ENCODE measurements at regions not wholly inside any gene's neighbourhood (a gene's known extent, or its start where the extent isn't known, plus 50 kb on each side); places are given as distances from the start of the nearest gene placed in this dataset.
A peak's percentile ranks its signal among the peaks of the same experiment; 100 is the strongest.

DNA sequence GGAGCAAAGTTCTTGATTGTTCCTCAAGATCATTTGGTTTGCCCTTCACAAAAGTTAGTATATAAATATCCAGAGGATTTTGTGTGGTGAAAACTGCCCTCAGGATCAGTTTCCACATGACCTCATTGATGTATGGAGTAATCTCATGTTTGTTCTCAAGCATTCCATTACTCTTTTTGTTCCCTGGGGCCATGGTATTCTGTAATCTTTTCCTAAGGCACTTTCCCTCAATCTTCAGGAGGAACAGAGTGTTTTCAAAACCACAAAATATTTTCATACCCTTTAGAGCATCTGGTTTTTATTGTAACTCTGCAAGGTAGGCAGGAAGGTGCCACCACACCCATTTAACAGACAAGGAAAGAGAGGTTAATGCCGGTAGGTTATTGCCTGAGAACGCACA lies 99.6 kb downstream of the FAM181B start:
- Histone ChIP-seq H2AK5ac (ENCODE audit: low read depth, low read length) (no peak overlapping the region), H3K18ac (ENCODE audit: low read length) (no peak overlapping the region), H4K91ac (ENCODE audit: low read depth, low read length, poor library complexity) (no peak overlapping the region), H4K8ac (ENCODE audit: low read depth, low read length) (no peak overlapping the region), H2BK5ac (ENCODE audit: low read length) (no peak overlapping the region), H3K4me2 (ENCODE audit: insufficient read depth, low read length, poor library complexity, severe bottlenecking) (no peak overlapping the region), H3K14ac (ENCODE audit: low read length) (no peak overlapping the region), H3K4ac (ENCODE audit: low read length) (no peak overlapping the region), H2BK12ac (ENCODE audit: low read length) (no peak overlapping the region), H3K79me1 (ENCODE audit: low read depth, low read length) (no peaks in the 10 kb centered on the region), H3K23ac (ENCODE audit: low read depth, low read length, poor library complexity) (no peak overlapping the region), H2BK15ac (ENCODE audit: low read length) (no peak overlapping the region), H3K9me3 (replicated peaks in 1 of 2; ENCODE audit: control insufficient read depth in 2 of 2, insufficient read depth in 1 of 2, low read depth in 1 of 2, low read length in 2 of 2) (no peaks in the 10 kb centered on the region), H3K27me3 (ENCODE audit: control insufficient read depth in 3 of 3, insufficient read depth in 3 of 3, low read depth in 1 of 3, low read length in 3 of 3) (no peaks in the 10 kb centered on the region), H3K27ac (replicated peaks; ENCODE audit: low read length) (no peak overlapping the region), H3K4me1 (ENCODE audit: control insufficient read depth in 2 of 2, insufficient read depth in 1 of 2, low read depth in 1 of 2, low read length in 2 of 2) (no peaks in the 10 kb centered on the region), H3K9ac (ENCODE audit: low read depth, low read length, poor library complexity) (no peak overlapping the region), H3K36me3 (replicated peaks in 1 of 2; ENCODE audit: control insufficient read depth in 2 of 2, insufficient read depth in 2 of 2, low read length in 2 of 2) (no peaks in the 10 kb centered on the region), H2BK120ac (ENCODE audit: low read depth, low read length) (no peak overlapping the region), H2AFZ (ENCODE audit: low read length) (no peak overlapping the region), H3K4me3 (ENCODE audit: low read length in 2 of 2) (no peak overlapping the region)
- no peak for DNase-seq (ENCODE audit: low spot score)
- WGBS, 2 donors (ENCODE audit: extremely low coverage in 2 of 2, insufficient read length in 2 of 2, insufficient replicate concordance in 1 of 2), result no CpG with 5 or more reads among the region's 2 CpGs

DNA sequence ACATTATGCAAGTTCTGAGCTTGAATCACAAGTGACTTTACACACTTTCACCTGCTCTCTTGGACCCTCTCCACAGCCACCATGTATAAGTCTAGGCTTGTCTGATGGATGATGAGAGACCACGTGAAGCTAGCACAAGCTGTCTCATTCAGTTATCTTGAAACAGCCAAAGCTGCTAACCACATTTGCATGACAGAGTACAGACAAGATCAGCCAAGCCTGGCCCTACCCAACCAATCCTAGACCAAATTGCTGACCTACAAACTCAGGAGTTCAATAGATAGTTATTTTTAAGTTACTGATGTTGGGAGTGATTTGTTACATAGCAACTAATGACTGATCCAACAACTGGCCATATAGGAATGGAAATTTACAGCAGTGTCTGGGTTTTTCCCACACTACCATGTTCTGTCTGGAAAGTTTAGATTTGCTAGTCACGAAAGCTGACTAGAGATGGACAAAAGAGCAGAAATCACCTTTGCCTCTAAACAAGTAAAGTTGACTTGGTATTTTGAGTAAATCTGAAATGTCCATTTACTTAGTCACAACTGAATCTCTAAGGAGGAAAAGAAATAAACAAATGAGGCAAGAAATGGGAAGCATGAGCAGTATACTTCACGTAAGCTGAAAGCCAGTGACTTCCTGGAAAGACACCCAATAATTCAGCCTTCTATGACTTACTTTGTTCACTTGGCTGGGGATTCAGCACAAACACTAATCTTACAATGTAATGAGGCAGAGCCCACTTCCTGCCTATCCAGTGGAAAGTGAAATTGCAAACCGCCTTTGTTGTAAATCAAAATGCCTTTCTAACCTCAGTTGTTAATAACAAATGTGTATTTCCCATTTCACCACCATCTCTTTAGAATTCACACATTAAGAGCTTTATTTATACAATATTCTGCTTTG lies 101.7 kb downstream of the FAM181B start:
- H3K23ac ChIP-seq (ENCODE audit: low read depth, low read length, poor library complexity), result no peak overlapping the region
- H3K27ac ChIP-seq (replicated peaks; ENCODE audit: low read length), result no peak overlapping the region
- H3K4me1 ChIP-seq (ENCODE audit: control insufficient read depth in 2 of 2, insufficient read depth in 1 of 2, low read depth in 1 of 2, low read length in 2 of 2), result no peaks in the 10 kb centered on the region
- H2AK5ac ChIP-seq (ENCODE audit: low read depth, low read length), result no peak overlapping the region
- H3K9me3 ChIP-seq (replicated peaks in 1 of 2; ENCODE audit: control insufficient read depth in 2 of 2, insufficient read depth in 1 of 2, low read depth in 1 of 2, low read length in 2 of 2), result peaks cover 0 to 2% of the 10 kb centered on the region in 2 donors
- no peaks in the 10 kb centered on the region for H3K27me3 ChIP-seq (ENCODE audit: control insufficient read depth in 3 of 3, insufficient read depth in 3 of 3, low read depth in 1 of 3, low read length in 3 of 3)
- H3K14ac ChIP-seq (ENCODE audit: low read length), result no peak overlapping the region
- no peak overlapping the region for H4K8ac ChIP-seq (ENCODE audit: low read depth, low read length)
- H2BK5ac ChIP-seq (ENCODE audit: low read length), result no peak overlapping the region
- no peak overlapping the region for H3K4me3 ChIP-seq (ENCODE audit: low read length in 2 of 2)
- DNase-seq (ENCODE audit: low spot score), result no peak
- no peak overlapping the region for H2BK15ac ChIP-seq (ENCODE audit: low read length)
- WGBS, 2 donors (ENCODE audit: extremely low coverage in 2 of 2, insufficient read length in 2 of 2, insufficient replicate concordance in 1 of 2), result no CpG with 5 or more reads among the region's 4 CpGs
- H3K9ac ChIP-seq (ENCODE audit: low read depth, low read length, poor library complexity), result no peak overlapping the region
- H4K91ac ChIP-seq (ENCODE audit: low read depth, low read length, poor library complexity), result no peak overlapping the region
- H3K79me1 ChIP-seq (ENCODE audit: low read depth, low read length), result no peaks in the 10 kb centered on the region
- H3K4ac ChIP-seq (ENCODE audit: low read length), result no peak overlapping the region
- no peaks in the 10 kb centered on the region for H3K36me3 ChIP-seq (replicated peaks in 1 of 2; ENCODE audit: control insufficient read depth in 2 of 2, insufficient read depth in 2 of 2, low read length in 2 of 2)
- H2BK12ac ChIP-seq (ENCODE audit: low read length), result no peak overlapping the region
- peak overlapping the region; percentile 14 for H2AFZ ChIP-seq (ENCODE audit: low read length)
- no peak overlapping the region for H2BK120ac ChIP-seq (ENCODE audit: low read depth, low read length)
- H3K18ac ChIP-seq (ENCODE audit: low read length), result no peak overlapping the region
- H3K4me2 ChIP-seq (ENCODE audit: insufficient read depth, low read length, poor library complexity, severe bottlenecking), result no peak overlapping the region

DNA sequence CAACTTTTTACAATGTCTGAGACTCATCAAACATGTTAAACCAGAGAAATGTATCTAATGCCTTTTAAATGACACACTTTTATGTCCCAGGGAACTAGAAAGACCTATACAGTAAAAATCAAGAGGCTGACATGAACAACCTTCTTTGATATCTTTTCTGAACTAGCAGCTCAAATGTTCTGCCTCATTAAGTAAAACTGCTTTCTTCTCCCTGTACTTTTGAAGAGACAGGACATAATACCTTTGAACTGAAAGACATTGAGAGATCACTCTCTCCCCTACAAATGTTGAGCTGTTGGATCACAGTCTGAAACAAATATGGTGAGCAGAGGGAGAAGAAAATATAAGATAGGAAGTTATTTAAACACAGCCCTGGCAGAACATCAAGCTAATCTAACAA lies 123.0 kb downstream of the FAM181B start:
- DNase-seq (ENCODE audit: low spot score), result no peak
- Histone ChIP-seq H3K4me3 (ENCODE audit: low read length in 2 of 2) (no peak overlapping the region), H2BK120ac (ENCODE audit: low read depth, low read length) (no peak overlapping the region), H4K8ac (ENCODE audit: low read depth, low read length) (no peak overlapping the region), H2AFZ (ENCODE audit: low read length) (no peak overlapping the region), H3K27me3 (ENCODE audit: control insufficient read depth in 3 of 3, insufficient read depth in 3 of 3, low read depth in 1 of 3, low read length in 3 of 3) (no peaks in the 10 kb centered on the region), H3K27ac (replicated peaks; ENCODE audit: low read length) (no peak overlapping the region), H3K18ac (ENCODE audit: low read length) (no peak overlapping the region), H2AK5ac (ENCODE audit: low read depth, low read length) (no peak overlapping the region), H3K9ac (ENCODE audit: low read depth, low read length, poor library complexity) (no peak overlapping the region), H3K9me3 (replicated peaks in 1 of 2; ENCODE audit: control insufficient read depth in 2 of 2, insufficient read depth in 1 of 2, low read depth in 1 of 2, low read length in 2 of 2) (no peaks in the 10 kb centered on the region), H2BK5ac (ENCODE audit: low read length) (no peak overlapping the region), H3K4me2 (ENCODE audit: insufficient read depth, low read length, poor library complexity, severe bottlenecking) (no peak overlapping the region), H4K91ac (ENCODE audit: low read depth, low read length, poor library complexity) (no peak overlapping the region), H3K79me1 (ENCODE audit: low read depth, low read length) (no peaks in the 10 kb centered on the region), H3K14ac (ENCODE audit: low read length) (no peak overlapping the region), H2BK15ac (ENCODE audit: low read length) (no peak overlapping the region), H2BK12ac (ENCODE audit: low read length) (no peak overlapping the region), H3K36me3 (replicated peaks in 1 of 2; ENCODE audit: control insufficient read depth in 2 of 2, insufficient read depth in 2 of 2, low read length in 2 of 2) (no peaks in the 10 kb centered on the region), H3K4me1 (ENCODE audit: control insufficient read depth in 2 of 2, insufficient read depth in 1 of 2, low read depth in 1 of 2, low read length in 2 of 2) (no peaks in the 10 kb centered on the region), H3K4ac (ENCODE audit: low read length) (no peak overlapping the region), H3K23ac (ENCODE audit: low read depth, low read length, poor library complexity) (no peak overlapping the region)

DNA sequence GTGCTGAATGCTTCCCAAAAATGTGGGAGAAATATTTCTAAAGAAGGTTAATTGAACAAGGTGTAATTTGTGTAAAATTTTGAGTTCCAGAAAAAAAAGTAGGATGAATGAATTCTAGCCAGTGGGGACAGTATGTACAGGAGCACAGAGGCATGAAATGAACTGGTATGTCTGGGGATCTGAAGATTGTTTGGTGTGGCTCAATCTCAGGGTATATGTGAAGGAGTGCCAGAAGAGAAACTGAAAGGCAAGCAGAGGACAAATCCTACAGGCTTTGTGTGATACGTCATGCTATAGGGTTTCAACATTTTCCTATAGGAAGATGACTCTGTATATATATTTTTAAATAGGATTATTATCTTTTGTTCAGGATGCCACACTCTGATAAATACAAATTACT lies 126.9 kb downstream of the FAM181B start:
- no peak overlapping the region for H2AK5ac ChIP-seq (ENCODE audit: low read depth, low read length)
- no peak for DNase-seq (ENCODE audit: low spot score)
- H3K14ac ChIP-seq (ENCODE audit: low read length), result no peak overlapping the region
- H3K79me1 ChIP-seq (ENCODE audit: low read depth, low read length), result no peaks in the 10 kb centered on the region
- H4K91ac ChIP-seq (ENCODE audit: low read depth, low read length, poor library complexity), result no peak overlapping the region
- no peak overlapping the region for H2BK15ac ChIP-seq (ENCODE audit: low read length)
- no peak overlapping the region for H3K23ac ChIP-seq (ENCODE audit: low read depth, low read length, poor library complexity)
- H3K9me3 ChIP-seq (replicated peaks in 1 of 2; ENCODE audit: control insufficient read depth in 2 of 2, insufficient read depth in 1 of 2, low read depth in 1 of 2, low read length in 2 of 2), result no peaks in the 10 kb centered on the region
- H3K4me1 ChIP-seq (ENCODE audit: control insufficient read depth in 2 of 2, insufficient read depth in 1 of 2, low read depth in 1 of 2, low read length in 2 of 2), result no peaks in the 10 kb centered on the region
- no peak overlapping the region for H3K9ac ChIP-seq (ENCODE audit: low read depth, low read length, poor library complexity)
- H3K27ac ChIP-seq (replicated peaks; ENCODE audit: low read length), result no peak overlapping the region
- no peak overlapping the region for H2BK120ac ChIP-seq (ENCODE audit: low read depth, low read length)
- no peak overlapping the region for H4K8ac ChIP-seq (ENCODE audit: low read depth, low read length)
- H3K4me3 ChIP-seq (ENCODE audit: low read length in 2 of 2), result no peak overlapping the region
- H2BK12ac ChIP-seq (ENCODE audit: low read length), result no peak overlapping the region
- no CpG with 5 or more reads among the region's 1 CpG for WGBS, 2 donors (ENCODE audit: extremely low coverage in 2 of 2, insufficient read length in 2 of 2, insufficient replicate concordance in 1 of 2)
- no peak overlapping the region for H3K4ac ChIP-seq (ENCODE audit: low read length)
- H2AFZ ChIP-seq (ENCODE audit: low read length), result no peak overlapping the region
- no peak overlapping the region for H3K4me2 ChIP-seq (ENCODE audit: insufficient read depth, low read length, poor library complexity, severe bottlenecking)
- H2BK5ac ChIP-seq (ENCODE audit: low read length), result no peak overlapping the region
- no peak overlapping the region for H3K18ac ChIP-seq (ENCODE audit: low read length)
- no peaks in the 10 kb centered on the region for H3K36me3 ChIP-seq (replicated peaks in 1 of 2; ENCODE audit: control insufficient read depth in 2 of 2, insufficient read depth in 2 of 2, low read length in 2 of 2)
- no peaks in the 10 kb centered on the region for H3K27me3 ChIP-seq (ENCODE audit: control insufficient read depth in 3 of 3, insufficient read depth in 3 of 3, low read depth in 1 of 3, low read length in 3 of 3)
